ENCODE measurements at regions not wholly inside any gene's neighbourhood (a gene's known extent, or its start where the extent isn't known, plus 50 kb on each side); places are given as distances from the start of the nearest gene placed in this dataset.

DNA sequence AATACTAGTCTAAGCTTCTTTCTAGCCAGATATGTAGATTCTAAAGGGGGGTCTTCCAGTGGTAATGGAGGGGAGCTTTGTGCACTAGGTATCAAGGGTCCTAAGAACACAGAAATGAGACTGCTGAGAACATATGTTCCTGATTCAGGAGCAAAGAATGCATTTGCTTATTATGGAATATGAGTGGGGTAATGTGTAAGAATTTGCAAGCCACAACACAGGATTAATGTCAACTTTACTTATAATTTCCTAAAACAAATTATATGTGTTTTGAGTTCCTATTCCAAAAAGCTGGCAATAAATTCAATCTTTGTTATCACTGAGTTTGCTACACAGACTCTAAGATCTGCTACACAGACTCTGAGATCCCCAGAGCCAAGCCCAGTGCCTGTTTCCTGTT lies 357.0 kb upstream of the PTBP2 start:
- no peak for TF ChIP-seq CTCF (IDR thresholded peaks at IDR 0.05; ENCODE audit: extremely low read depth, insufficient read depth, missing control alignments)
- in situ Hi-C loops (cut with MboI; ENCODE audit: low pct_unique_long_range_greater_than_20kb, low sequenced_read_pairs, unreplicated experiment), result no loop called here
- no peak for DNase-seq (ENCODE audit: low spot score)

- no peak for DNase-seq (ENCODE audit: low spot score)
- TF ChIP-seq CTCF (IDR thresholded peaks at IDR 0.05; ENCODE audit: extremely low read depth, insufficient read depth, missing control alignments), result no peak
- in situ Hi-C loops (cut with MboI; ENCODE audit: low pct_unique_long_range_greater_than_20kb, low sequenced_read_pairs, unreplicated experiment), result no loop called here
Measured at GRCh38 chr1:96365076-96365475, 356.5 kb upstream of the PTBP2 start.

DNA sequence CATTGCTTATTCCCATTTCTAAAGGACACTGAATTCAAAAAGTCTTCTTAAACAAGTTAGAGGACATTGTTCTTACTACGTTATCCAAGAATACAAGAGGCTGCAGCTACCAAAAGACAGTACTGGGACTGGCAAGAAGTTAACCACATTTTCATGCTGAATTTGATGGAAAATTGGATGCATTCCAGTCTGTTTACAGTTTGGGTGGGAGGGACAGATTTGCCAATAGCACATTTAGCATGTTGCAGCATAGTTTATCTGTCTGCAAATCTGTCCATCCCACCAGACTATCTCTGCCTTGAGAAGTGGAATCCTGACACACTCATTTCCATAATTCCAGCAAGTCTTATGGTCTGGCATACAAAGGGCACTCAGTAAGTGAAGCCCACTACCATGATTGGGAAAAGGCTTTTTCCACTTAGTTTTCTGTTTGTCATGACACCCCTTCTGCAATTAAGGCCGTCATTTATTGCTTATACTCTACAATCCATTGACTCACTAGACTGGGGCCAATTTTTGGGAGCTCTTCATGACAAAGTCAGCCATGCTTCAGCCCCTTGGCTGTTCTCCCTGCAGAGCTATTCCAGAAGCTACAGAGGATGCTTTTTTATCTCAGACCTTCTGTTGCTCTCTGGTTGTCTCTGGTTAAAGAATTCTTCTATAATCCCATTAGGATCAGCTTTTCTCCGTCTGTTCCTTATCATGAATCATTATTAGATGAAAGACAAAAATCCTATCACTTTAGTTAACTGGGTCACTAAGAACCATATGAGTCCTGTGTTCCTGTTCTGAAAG lies 355.8 kb upstream of the PTBP2 start:
- in situ Hi-C loops (cut with MboI; ENCODE audit: low pct_unique_long_range_greater_than_20kb, low sequenced_read_pairs, unreplicated experiment), result no loop called here
- DNase-seq (ENCODE audit: low spot score), result no peak

DNA sequence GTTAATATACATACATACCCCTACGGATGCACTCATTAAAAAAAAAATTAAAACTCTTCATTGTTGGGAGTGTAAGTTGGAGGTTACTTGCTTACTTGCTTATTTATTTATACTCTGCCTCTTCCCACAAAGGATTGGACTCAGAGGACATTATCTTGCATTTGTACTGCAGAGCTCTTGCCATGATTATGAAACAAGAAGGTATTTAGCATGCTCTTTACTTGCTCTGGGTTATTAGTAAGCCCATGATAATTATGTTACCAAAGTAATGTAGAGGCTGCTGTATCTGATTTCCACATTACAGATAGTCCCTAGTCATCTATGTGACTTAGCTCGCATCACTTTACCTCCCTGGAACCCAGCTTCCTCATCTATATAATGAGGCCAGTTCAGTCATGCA lies 355.1 kb upstream of the PTBP2 start:
- no peak for TF ChIP-seq CTCF (IDR thresholded peaks at IDR 0.05; ENCODE audit: extremely low read depth, insufficient read depth, missing control alignments)
- in situ Hi-C loops (cut with MboI; ENCODE audit: low pct_unique_long_range_greater_than_20kb, low sequenced_read_pairs, unreplicated experiment), result no loop called here
- DNase-seq (ENCODE audit: low spot score), result no peak

More for the DNA sequence above, 355.8 kb upstream of the PTBP2 start:
- TF ChIP-seq CTCF (IDR thresholded peaks at IDR 0.05; ENCODE audit: extremely low read depth, insufficient read depth, missing control alignments), result no peak

- no peak for TF ChIP-seq CTCF (IDR thresholded peaks at IDR 0.05; ENCODE audit: extremely low read depth, insufficient read depth, missing control alignments)
- in situ Hi-C loops (cut with MboI; ENCODE audit: low pct_unique_long_range_greater_than_20kb, low sequenced_read_pairs, unreplicated experiment), result no loop called here
- DNase-seq (ENCODE audit: low spot score), result no peak
Measured at GRCh38 chr1:96367791-96368190, 353.8 kb upstream of the PTBP2 start.

- no peak for DNase-seq (ENCODE audit: low spot score)
- in situ Hi-C loops (cut with MboI; ENCODE audit: low pct_unique_long_range_greater_than_20kb, low sequenced_read_pairs, unreplicated experiment), result no loop called here
Measured at GRCh38 chr1:96370757-96371156, 350.8 kb upstream of the PTBP2 start.

More at GRCh38 chr1:96370757-96371156, 350.8 kb upstream of the PTBP2 start:
- TF ChIP-seq CTCF (IDR thresholded peaks at IDR 0.05; ENCODE audit: extremely low read depth, insufficient read depth, missing control alignments), result no peak
